ENCODE measurements at regions not wholly inside any gene's neighbourhood (a gene's known extent, or its start where the extent isn't known, plus 50 kb on each side); places are given as distances from the start of the nearest gene placed in this dataset.

GRCh38 chr4:45438047-45438446, 685.8 kb downstream of the GABRG1 start (continued):
- TF ChIP-seq ZNF383 (CRISPR knock-in tag; IDR thresholded peaks at IDR 0.05; ENCODE audit: borderline replicate concordance) (no peak), ZNF670 (CRISPR knock-in tag; IDR thresholded peaks at IDR 0.05; ENCODE audit: borderline replicate concordance) (no peak), ZNF136 (CRISPR knock-in tag; IDR thresholded peaks at IDR 0.05; ENCODE audit: low read depth) (no peak), HNRNPLL (IDR thresholded peaks at IDR 0.05; ENCODE audit: low read depth, low read length, poor library complexity, severe bottlenecking) (no peak), ZBTB1 (CRISPR knock-in tag; IDR thresholded peaks at IDR 0.05; ENCODE audit: borderline replicate concordance) (no peak), ZFAT (CRISPR knock-in tag; conservative IDR thresholded peaks at IDR 0.05) (no peak), NFATC3 (CRISPR knock-in tag; IDR thresholded peaks at IDR 0.05) (no peak)
- TF ChIP-seq, protein P1, sequence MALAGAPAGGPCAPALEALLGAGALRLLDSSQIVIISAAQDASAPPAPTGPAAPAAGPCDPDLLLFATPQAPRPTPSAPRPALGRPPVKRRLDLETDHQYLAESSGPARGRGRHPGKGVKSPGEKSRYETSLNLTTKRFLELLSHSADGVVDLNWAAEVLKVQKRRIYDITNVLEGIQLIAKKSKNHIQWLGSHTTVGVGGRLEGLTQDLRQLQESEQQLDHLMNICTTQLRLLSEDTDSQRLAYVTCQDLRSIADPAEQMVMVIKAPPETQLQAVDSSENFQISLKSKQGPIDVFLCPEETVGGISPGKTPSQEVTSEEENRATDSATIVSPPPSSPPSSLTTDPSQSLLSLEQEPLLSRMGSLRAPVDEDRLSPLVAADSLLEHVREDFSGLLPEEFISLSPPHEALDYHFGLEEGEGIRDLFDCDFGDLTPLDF (CRISPR knock-in tag; IDR thresholded peaks at IDR 0.05), result no peak

DNA sequence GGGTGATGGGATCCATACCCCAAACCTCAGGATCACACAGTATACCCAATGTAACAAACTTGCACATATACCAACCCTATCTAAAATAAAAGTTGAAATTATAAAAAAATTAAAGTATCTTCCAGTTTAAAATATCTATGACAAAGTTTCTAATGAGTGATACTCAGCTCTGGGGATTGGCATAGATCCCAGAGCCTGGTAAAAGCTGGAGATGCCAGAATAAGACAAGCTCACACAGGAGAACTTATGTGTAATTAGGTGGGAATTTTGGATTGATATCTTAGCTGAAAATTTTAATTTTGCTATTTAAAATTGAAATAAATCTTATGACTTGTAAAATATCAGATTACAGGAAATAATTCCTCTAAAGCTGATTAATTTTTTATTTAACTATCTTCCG, 686.5 kb downstream of the GABRG1 start:
- no peak for ATAC-seq
- Histone ChIP-seq H3K9ac (ENCODE audit: insufficient read depth, low read depth, low read length) (no peak overlapping the region), H3K9me3 (ENCODE audit: low read length) (no peaks in the 10 kb centered on the region), H2AFZ (ENCODE audit: low read length) (no peak overlapping the region), H3K4me2 (ENCODE audit: low read depth, low read length) (no peak overlapping the region), H3K4me3 (replicated peaks in 1 of 3; ENCODE audit: insufficient read depth in 1 of 3, low read depth in 2 of 3, low read length in 3 of 3) (no peak overlapping the region), H4K20me1 (ENCODE audit: insufficient read depth, low read length) (no peaks in the 10 kb centered on the region), H3K27me3 (ENCODE audit: control insufficient read depth in 1 of 2, insufficient read depth in 2 of 2, low read length in 2 of 2) (no peaks in the 10 kb centered on the region), H3K36me3 (replicated peaks in 1 of 2; ENCODE audit: control insufficient read depth in 1 of 2, insufficient read depth in 2 of 2, low read length in 2 of 2) (no peaks in the 10 kb centered on the region), H3K79me2 (ENCODE audit: insufficient read depth, low read length) (no peaks in the 10 kb centered on the region), H3K4me1 (ENCODE audit: insufficient read depth, low read length) (no peaks in the 10 kb centered on the region), H3K27ac (ENCODE audit: extremely low read length, insufficient read depth, low read length) (no peak overlapping the region)
- FAIRE-seq, result no peak
- BruUV-seq (replicated peaks), result no TSS peak
- DNase-seq (ENCODE audit: low spot score), result no peak
- intact Hi-C loops (cut with micrococcal nuclease; ENCODE audit: unreplicated experiment), result no loop called here
- in situ Hi-C loops (cut with HindIII; ENCODE audit: extremely low pct_ligation_motif_present, low pct_unique_long_range_greater_than_20kb), result no loop called here
- WGBS (ENCODE audit: low lambda C conversion rate), result 49% methylated on average over 1 of the region's 1 CpG
- POLR2A ChIA-PET, result no interaction called here
- CTCF ChIA-PET (ENCODE audit: low intra/inter-chr PET ratio, low total read pairs), result no interaction called here
- no peak for TF ChIP-seq XRCC5 (optimal IDR thresholded peaks at IDR 0.05; ENCODE audit: low read length)
- TF ChIP-seq MIER3 (CRISPR knock-in tag; IDR thresholded peaks at IDR 0.05; ENCODE audit: borderline replicate concordance), result no peak
- TF ChIP-seq SOX5 (CRISPR knock-in tag; IDR thresholded peaks at IDR 0.05; ENCODE audit: borderline replicate concordance), result no peak
- TF ChIP-seq MTA3 (CRISPR knock-in tag; IDR thresholded peaks at IDR 0.05), result no peak
- no peak for TF ChIP-seq E2F2 (CRISPR knock-in tag; IDR thresholded peaks at IDR 0.05; ENCODE audit: borderline replicate concordance)
- TF ChIP-seq CHD4 (IDR thresholded peaks at IDR 0.05; ENCODE audit: borderline replicate concordance, low read length), result no peak
- no peak for TF ChIP-seq PITX1 (CRISPR knock-in tag; IDR thresholded peaks at IDR 0.05)
- TF ChIP-seq ZFP62 (CRISPR knock-in tag; IDR thresholded peaks at IDR 0.05), result no peak
- TF ChIP-seq ZBTB4 (CRISPR knock-in tag; IDR thresholded peaks at IDR 0.05; ENCODE audit: borderline replicate concordance), result no peak
- TF ChIP-seq ZNF160 (CRISPR knock-in tag; IDR thresholded peaks at IDR 0.05), result no peak
- TF ChIP-seq FOXK1 (CRISPR knock-in tag; IDR thresholded peaks at IDR 0.05; ENCODE audit: borderline replicate concordance, low read depth), result no peak

Measured in HepG2 (cell line).